Erythroblast (primary cell): ENCODE measurements at regions not wholly inside any gene's neighbourhood (a gene's known extent, or its start where the extent isn't known, plus 50 kb on each side); places are given as distances from the start of the nearest gene placed in this dataset.

Experiments
- DNase-seq, 2 experiments: peaks; one replicate each; lab custom pipeline; 2025; lab: John Stamatoyannopoulos, UW
- GATA1 ChIP-seq: IDR thresholded peaks from 2 replicates; pipeline ENCODE4 v1.6.1; 2011; ENCODE audit warnings: low read depth, mild to moderate bottlenecking, control low read depth, low read length, moderate library complexity
- POLR2A ChIP-seq: IDR thresholded peaks from 2 replicates; pipeline ENCODE4 v1.6.1; 2011; ENCODE audit warnings: mild to moderate bottlenecking, low read length

- no peak for DNase-seq
- TF ChIP-seq POLR2A (no peak), GATA1 (no peak)
Measured at GRCh38 chr9:13717322-13718054, 438.0 kb upstream of the MPDZ start.

GRCh38 chr9:13716601-13717321, 437.3 kb upstream of the MPDZ start:
- DNase-seq = no peak
- no peak for TF ChIP-seq GATA1
- no peak for TF ChIP-seq POLR2A

GRCh38 chr9:13716090-13716489, 436.6 kb upstream of the MPDZ start:
- TF ChIP-seq POLR2A = no peak
- TF ChIP-seq GATA1 = no peak
- no peak for DNase-seq

GRCh38 chr9:13715430-13715829, 435.9 kb upstream of the MPDZ start:
- TF ChIP-seq GATA1 = no peak
- no peak for TF ChIP-seq POLR2A
- DNase-seq = no peak

GRCh38 chr9:13707612-13708576, 428.4 kb upstream of the MPDZ start:
- no peak for TF ChIP-seq GATA1
- no peak for TF ChIP-seq POLR2A
- DNase-seq = no peak

- no peak for DNase-seq
- TF ChIP-seq GATA1 (no peak), POLR2A (no peak)
Measured at GRCh38 chr9:13705918-13706317, 426.4 kb upstream of the MPDZ start.

- TF ChIP-seq GATA1 (no peak), POLR2A (no peak)
Measured at GRCh38 chr9:13705373-13705772, 425.9 kb upstream of the MPDZ start.

GRCh38 chr9:13690595-13690994, 411.1 kb upstream of the MPDZ start:
- DNase-seq = no peak
- TF ChIP-seq GATA1 (no peak), POLR2A (no peak)

More at GRCh38 chr9:13705373-13705772, 425.9 kb upstream of the MPDZ start:
- no peak for DNase-seq

- TF ChIP-seq POLR2A (no peak), GATA1 (no peak)
- no peak for DNase-seq
Measured at GRCh38 chr9:13689925-13690324, 410.4 kb upstream of the MPDZ start.

GRCh38 chr9:13688990-13689600, 409.6 kb upstream of the MPDZ start:
- TF ChIP-seq GATA1 (no peak), POLR2A (no peak)
- DNase-seq = no peak

GRCh38 chr9:13688223-13688989, 408.9 kb upstream of the MPDZ start:
- DNase-seq = no peak
- TF ChIP-seq GATA1 (no peak), POLR2A (no peak)

- TF ChIP-seq POLR2A = no peak
- TF ChIP-seq GATA1 = no peak
- no peak for DNase-seq
Measured at GRCh38 chr9:13684656-13685055, 405.2 kb upstream of the MPDZ start.

- TF ChIP-seq POLR2A (no peak), GATA1 (no peak)
- DNase-seq = no peak
Measured at GRCh38 chr9:13677801-13678200, 398.3 kb upstream of the MPDZ start.
